ENCODE measurements at regions not wholly inside any gene's neighbourhood (a gene's known extent, or its start where the extent isn't known, plus 50 kb on each side); places are given as distances from the start of the nearest gene placed in this dataset.

DNA sequence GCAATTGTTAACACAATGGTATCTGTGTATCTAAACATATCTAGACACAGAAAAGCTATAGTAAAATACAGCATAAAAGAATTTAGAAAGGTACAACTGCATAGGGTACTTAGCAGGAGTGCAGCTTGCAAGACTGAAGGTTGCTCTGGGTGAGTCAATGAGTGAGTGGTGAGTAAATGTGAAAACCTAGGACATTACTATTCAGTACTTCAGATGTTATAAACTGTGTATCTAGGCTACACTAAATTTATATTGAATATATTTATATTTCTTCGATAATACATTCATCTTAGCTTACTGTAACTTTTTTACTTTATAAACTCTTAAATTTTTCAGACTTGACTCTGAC, 409.0 kb upstream of the DCN start:
- TF ChIP-seq, protein P1, sequence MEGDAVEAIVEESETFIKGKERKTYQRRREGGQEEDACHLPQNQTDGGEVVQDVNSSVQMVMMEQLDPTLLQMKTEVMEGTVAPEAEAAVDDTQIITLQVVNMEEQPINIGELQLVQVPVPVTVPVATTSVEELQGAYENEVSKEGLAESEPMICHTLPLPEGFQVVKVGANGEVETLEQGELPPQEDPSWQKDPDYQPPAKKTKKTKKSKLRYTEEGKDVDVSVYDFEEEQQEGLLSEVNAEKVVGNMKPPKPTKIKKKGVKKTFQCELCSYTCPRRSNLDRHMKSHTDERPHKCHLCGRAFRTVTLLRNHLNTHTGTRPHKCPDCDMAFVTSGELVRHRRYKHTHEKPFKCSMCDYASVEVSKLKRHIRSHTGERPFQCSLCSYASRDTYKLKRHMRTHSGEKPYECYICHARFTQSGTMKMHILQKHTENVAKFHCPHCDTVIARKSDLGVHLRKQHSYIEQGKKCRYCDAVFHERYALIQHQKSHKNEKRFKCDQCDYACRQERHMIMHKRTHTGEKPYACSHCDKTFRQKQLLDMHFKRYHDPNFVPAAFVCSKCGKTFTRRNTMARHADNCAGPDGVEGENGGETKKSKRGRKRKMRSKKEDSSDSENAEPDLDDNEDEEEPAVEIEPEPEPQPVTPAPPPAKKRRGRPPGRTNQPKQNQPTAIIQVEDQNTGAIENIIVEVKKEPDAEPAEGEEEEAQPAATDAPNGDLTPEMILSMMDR (conservative IDR thresholded peaks at IDR 0.05; ENCODE audit: low read depth, low read length) = no peak
- no peak for DNase-seq (ENCODE audit: low read depth)
- H3K4me3 ChIP-seq (ENCODE audit: low read depth, low read length) = no peak overlapping the region

GRCh38 chr12:91590966-91591638, 408.5 kb upstream of the DCN start:
- DNase-seq (ENCODE audit: low read depth) = no peak
- TF ChIP-seq, protein P1 (conservative IDR thresholded peaks at IDR 0.05; ENCODE audit: low read depth, low read length) = no peak
- H3K4me3 ChIP-seq (ENCODE audit: low read depth, low read length) = no peak overlapping the region

GRCh38 chr12:91588874-91589454, 406.3 kb upstream of the DCN start:
- DNase-seq (ENCODE audit: low read depth) = no peak
- TF ChIP-seq, protein P1 (conservative IDR thresholded peaks at IDR 0.05; ENCODE audit: low read depth, low read length) = no peak
- no peak overlapping the region for H3K4me3 ChIP-seq (ENCODE audit: low read depth, low read length)

- TF ChIP-seq, protein P1 (conservative IDR thresholded peaks at IDR 0.05; ENCODE audit: low read depth, low read length) = no peak
- H3K4me3 ChIP-seq (ENCODE audit: low read depth, low read length) = no peak overlapping the region
- no peak for DNase-seq (ENCODE audit: low read depth)
Measured at GRCh38 chr12:91586015-91586414, 403.4 kb upstream of the DCN start.

GRCh38 chr12:91582811-91583210, 400.2 kb upstream of the DCN start:
- TF ChIP-seq, protein P1 (conservative IDR thresholded peaks at IDR 0.05; ENCODE audit: low read depth, low read length) = no peak
- DNase-seq (ENCODE audit: low read depth) = no peak
- no peak overlapping the region for H3K4me3 ChIP-seq (ENCODE audit: low read depth, low read length)

DNA sequence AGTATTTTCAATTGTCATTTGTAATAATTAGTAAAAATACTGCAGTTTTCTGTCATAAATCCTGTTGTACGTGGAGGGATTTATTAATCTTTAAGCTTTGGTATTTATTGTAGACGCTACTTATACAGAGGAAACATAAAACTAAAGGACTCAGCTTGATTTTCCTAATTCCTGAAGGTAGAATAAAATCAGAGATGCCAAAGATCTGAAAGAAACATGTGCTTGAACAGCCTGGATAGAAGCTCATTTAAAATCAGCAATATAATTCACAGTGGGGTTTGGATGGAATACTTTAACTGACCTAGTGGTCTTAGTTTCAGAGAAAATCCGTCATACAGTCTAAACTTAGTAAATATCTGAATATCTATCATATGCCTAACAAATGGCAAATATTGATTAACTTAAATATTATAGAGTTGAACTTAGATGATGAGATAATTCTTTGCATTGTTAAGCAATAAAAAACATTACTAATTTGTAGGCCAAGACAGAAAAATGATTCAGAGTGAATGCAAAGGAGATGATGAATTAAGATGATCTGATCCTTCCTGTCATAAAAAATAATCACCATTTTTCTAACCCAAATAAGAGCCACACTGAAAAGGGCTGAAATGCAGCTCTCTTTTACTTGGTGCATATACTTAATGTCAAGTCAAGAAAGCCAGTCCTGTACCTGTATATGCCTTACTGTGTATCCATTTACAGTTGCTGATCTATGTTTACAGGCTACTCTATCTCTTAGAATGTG, 397.1 kb upstream of the DCN start:
- no peak for DNase-seq (ENCODE audit: low read depth)
- no peak overlapping the region for H3K4me3 ChIP-seq (ENCODE audit: low read depth, low read length)
- TF ChIP-seq, protein P1 (conservative IDR thresholded peaks at IDR 0.05; ENCODE audit: low read depth, low read length) = no peak

Measured in choroid plexus epithelial cell (primary cell).